ENCODE measurements at regions not wholly inside any gene's neighbourhood (a gene's known extent, or its start where the extent isn't known, plus 50 kb on each side); places are given as distances from the start of the nearest gene placed in this dataset.

DNA sequence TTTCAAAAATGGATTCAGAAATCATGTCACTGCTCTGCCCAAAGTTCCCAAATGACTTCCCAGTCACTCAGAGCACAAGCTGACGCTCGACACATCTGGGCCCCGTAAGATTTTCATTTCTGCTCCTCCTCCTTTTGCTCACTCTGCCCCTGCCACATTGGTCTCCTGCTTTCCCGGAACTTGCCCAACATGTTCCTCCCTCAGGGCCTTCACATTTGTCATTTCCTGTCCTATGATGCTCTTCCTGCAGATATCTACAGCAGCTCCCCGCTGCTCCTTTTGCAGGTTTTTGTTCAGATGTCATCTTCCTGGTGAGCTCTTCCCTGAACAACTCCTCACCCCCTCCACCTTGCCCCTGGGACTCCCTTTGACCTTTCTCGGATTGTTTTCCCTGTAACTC, 58.5 kb upstream of the IVNS1ABP start:
- Histone ChIP-seq H3K79me2 (ENCODE audit: insufficient read depth) (no peaks in the 10 kb centered on the region), H3K9ac (no peak overlapping the region), H4K20me1 (ENCODE audit: insufficient read depth) (no peaks in the 10 kb centered on the region), H3K36me3 (replicated peaks in 1 of 2; ENCODE audit: control insufficient read depth in 1 of 2, insufficient read depth in 2 of 2, low read length in 1 of 2) (no peaks in the 10 kb centered on the region), H3K4me2 (no peak overlapping the region), H3F3A (replicated peaks; ENCODE audit: insufficient read depth) (peaks cover 23% of the 10 kb centered on the region), H2AFZ (ENCODE audit: low read depth) (peak overlapping the region; percentile 57), H3K9me2 (no peaks in the 10 kb centered on the region), H3K9me3 (no peaks in the 10 kb centered on the region), H3K27me3 (ENCODE audit: insufficient read depth) (no peaks in the 10 kb centered on the region), H3K4me3 (ENCODE audit: low read depth in 2 of 2, low read length in 1 of 2) (no peak overlapping the region), H3K4me1 (ENCODE audit: control insufficient read depth in 1 of 2, insufficient read depth in 2 of 2, low read depth in 1 of 2, low read length in 1 of 2) (peaks cover 11 to 20% of the 10 kb centered on the region in 2 experiments; a peak in 3 of 4 replicates), H3K27ac (ENCODE audit: low read depth in 2 of 2, low read length in 1 of 2) (peak overlapping the region in 1 of 2 experiments; percentile 85; a peak in 2 of 4 replicates)
- CTCF ChIA-PET = no interaction called here
- POLR2A ChIA-PET = no interaction called here
- DNase-seq = no peak
- TF ChIP-seq TCF12 (IDR thresholded peaks at IDR 0.05) (no peak), FOXJ3 (CRISPR knock-in tag; IDR thresholded peaks at IDR 0.05) (no peak), EP300 (IDR thresholded peaks at IDR 0.05; ENCODE audit: borderline replicate concordance in 1 of 2, low read depth in 1 of 2, low read length in 1 of 2) (no peak), POLR2AphosphoS5 (IDR thresholded peaks at IDR 0.05; ENCODE audit: low read depth, low read length) (no peak), CHD2 (IDR thresholded peaks at IDR 0.05; ENCODE audit: low read length, partially characterized antibody) (no peak), JUND (IDR thresholded peaks at IDR 0.05) (no peak), SMC3 (IDR thresholded peaks at IDR 0.05; ENCODE audit: low read depth, low read length) (no peak), SIN3A (IDR thresholded peaks at IDR 0.05; ENCODE audit: borderline replicate concordance, low read depth, low read length) (no peak), GABPA (IDR thresholded peaks at IDR 0.05; ENCODE audit: low read depth) (no peak), FOXM1 (IDR thresholded peaks at IDR 0.05; ENCODE audit: low read depth) (no peak)
- TF ChIP-seq, protein P1, sequence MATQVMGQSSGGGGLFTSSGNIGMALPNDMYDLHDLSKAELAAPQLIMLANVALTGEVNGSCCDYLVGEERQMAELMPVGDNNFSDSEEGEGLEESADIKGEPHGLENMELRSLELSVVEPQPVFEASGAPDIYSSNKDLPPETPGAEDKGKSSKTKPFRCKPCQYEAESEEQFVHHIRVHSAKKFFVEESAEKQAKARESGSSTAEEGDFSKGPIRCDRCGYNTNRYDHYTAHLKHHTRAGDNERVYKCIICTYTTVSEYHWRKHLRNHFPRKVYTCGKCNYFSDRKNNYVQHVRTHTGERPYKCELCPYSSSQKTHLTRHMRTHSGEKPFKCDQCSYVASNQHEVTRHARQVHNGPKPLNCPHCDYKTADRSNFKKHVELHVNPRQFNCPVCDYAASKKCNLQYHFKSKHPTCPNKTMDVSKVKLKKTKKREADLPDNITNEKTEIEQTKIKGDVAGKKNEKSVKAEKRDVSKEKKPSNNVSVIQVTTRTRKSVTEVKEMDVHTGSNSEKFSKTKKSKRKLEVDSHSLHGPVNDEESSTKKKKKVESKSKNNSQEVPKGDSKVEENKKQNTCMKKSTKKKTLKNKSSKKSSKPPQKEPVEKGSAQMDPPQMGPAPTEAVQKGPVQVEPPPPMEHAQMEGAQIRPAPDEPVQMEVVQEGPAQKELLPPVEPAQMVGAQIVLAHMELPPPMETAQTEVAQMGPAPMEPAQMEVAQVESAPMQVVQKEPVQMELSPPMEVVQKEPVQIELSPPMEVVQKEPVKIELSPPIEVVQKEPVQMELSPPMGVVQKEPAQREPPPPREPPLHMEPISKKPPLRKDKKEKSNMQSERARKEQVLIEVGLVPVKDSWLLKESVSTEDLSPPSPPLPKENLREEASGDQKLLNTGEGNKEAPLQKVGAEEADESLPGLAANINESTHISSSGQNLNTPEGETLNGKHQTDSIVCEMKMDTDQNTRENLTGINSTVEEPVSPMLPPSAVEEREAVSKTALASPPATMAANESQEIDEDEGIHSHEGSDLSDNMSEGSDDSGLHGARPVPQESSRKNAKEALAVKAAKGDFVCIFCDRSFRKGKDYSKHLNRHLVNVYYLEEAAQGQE (IDR thresholded peaks at IDR 0.05; ENCODE audit: low read depth, low read length) = no peak
- WGBS (ENCODE audit: low lambda C conversion rate) = 82% methylated on average over 6 of the region's 6 CpGs

DNA sequence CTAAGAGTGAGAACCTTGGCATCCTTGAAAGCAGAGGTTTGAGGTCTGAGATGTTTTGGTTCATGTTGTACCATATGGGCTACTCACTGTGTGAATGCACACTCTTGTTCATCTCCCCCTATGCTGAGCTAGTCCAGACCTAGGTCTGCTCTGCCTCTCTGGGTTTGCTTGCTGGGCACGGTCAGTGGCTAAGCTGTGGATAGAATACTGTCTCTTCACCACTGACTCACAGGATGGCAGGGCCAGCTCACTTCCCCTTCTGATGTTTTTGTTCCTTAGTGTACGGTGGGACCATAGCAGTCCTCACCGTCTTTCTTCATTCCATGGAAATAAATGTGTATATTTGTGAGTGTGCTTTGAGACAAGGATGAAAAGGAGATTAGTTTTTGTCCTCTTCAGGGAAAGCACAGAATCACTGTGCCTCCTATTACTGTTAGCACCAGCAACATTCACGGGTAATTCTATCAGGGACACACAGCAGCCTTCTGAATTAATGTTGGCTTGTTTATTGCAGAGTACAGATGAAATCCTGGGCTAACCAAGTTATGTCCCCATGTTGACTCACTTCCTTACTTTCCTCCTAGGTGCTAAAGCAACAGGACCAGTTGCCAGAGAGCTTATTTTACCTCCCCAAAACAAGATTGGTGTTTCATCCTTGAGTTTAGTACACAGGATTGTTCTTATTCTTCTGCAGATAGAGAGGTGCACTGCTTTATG, 56.9 kb upstream of the IVNS1ABP start:
- Histone ChIP-seq H3K4me3 (ENCODE audit: low read depth in 2 of 2, low read length in 1 of 2) (peak overlapping the region in 1 of 2 experiments; percentile 7; a peak in 1 of 4 replicates), H3K27me3 (ENCODE audit: insufficient read depth) (no peaks in the 10 kb centered on the region)
- CTCF ChIA-PET = no interaction called here

More for the DNA sequence above, 56.9 kb upstream of the IVNS1ABP start:
- POLR2A ChIA-PET = no interaction called here
- Histone ChIP-seq H3K79me2 (ENCODE audit: insufficient read depth) (no peaks in the 10 kb centered on the region), H3K9me3 (no peaks in the 10 kb centered on the region), H3K9ac (peak overlapping the region; percentile 46), H4K20me1 (ENCODE audit: insufficient read depth) (no peaks in the 10 kb centered on the region), H3K4me1 (ENCODE audit: control insufficient read depth in 1 of 2, insufficient read depth in 2 of 2, low read depth in 1 of 2, low read length in 1 of 2) (peaks cover 11 to 20% of the 10 kb centered on the region in 2 experiments; a peak in 3 of 4 replicates), H3F3A (replicated peaks; ENCODE audit: insufficient read depth) (peaks cover 23% of the 10 kb centered on the region), H3K4me2 (peak overlapping the region; percentile 42), H2AFZ (ENCODE audit: low read depth) (peak overlapping the region; percentile 57), H3K9me2 (no peaks in the 10 kb centered on the region), H3K27ac (ENCODE audit: low read depth in 2 of 2, low read length in 1 of 2) (peak overlapping the region; percentile 44 to 85), H3K36me3 (replicated peaks in 1 of 2; ENCODE audit: control insufficient read depth in 1 of 2, insufficient read depth in 2 of 2, low read length in 1 of 2) (no peaks in the 10 kb centered on the region)
- peak; percentile 26; the same call in 1 of the 2 replicates for TF ChIP-seq FOSL2 (IDR thresholded peaks at IDR 0.05; ENCODE audit: borderline replicate concordance, low read depth)
- 0 out of 4 replicates have a peak, but pooled peaks of 1 of the 2 experiments have one; percentile 10 for TF ChIP-seq EP300 (IDR thresholded peaks at IDR 0.05; ENCODE audit: borderline replicate concordance in 1 of 2, low read depth in 1 of 2, low read length in 1 of 2)
- TF ChIP-seq TCF12 (IDR thresholded peaks at IDR 0.05) = peak; percentile 26; the same call in 1 of the 2 replicates
- TF ChIP-seq, protein P2, sequence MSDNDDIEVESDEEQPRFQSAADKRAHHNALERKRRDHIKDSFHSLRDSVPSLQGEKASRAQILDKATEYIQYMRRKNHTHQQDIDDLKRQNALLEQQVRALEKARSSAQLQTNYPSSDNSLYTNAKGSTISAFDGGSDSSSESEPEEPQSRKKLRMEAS (IDR thresholded peaks at IDR 0.05; ENCODE audit: low read depth) = peak; percentile 25; the same call in 1 of the 2 replicates
- TF ChIP-seq ELF1 (IDR thresholded peaks at IDR 0.05) = no peak
- no peak for TF ChIP-seq GABPA (IDR thresholded peaks at IDR 0.05; ENCODE audit: low read depth)
- WGBS (ENCODE audit: low lambda C conversion rate) = 18% methylated on average over 4 of the region's 4 CpGs
- no peak for DNase-seq
